Gastrocnemius medialis (tissue), 4 donors: ENCODE measurements at regions not wholly inside any gene's neighbourhood (a gene's known extent, or its start where the extent isn't known, plus 50 kb on each side); places are given as distances from the start of the nearest gene placed in this dataset.
"Not testable (repeated sequence)": the region's sequence is repeated elsewhere in the genome, so short reads cannot be mapped to it uniquely, and the experiment has no call there.

Experiments
- POLR2A ChIP-seq, 2 donors: fragments of 450-650 bp; IDR thresholded peaks; one replicate each; pipeline ENCODE4 v1.6.1; 2017; ENCODE audit warnings: antibody characterized with exemption in 2 of 2, mild to moderate bottlenecking in 2 of 2, moderate library complexity in 2 of 2
- TF ChIP-seq, protein P1 (sequence below), 5 experiments: fragments of 450-650 bp in 3 of 5; fragments of 200-600 bp in 2 of 5; sonication (generic) in 2 of 5; IDR thresholded peaks in 4 of 5; conservative IDR thresholded peaks in 1 of 5; 1 replicate in 4 of 5; 2 replicates in 1 of 5; pipeline ENCODE4 v1.5.1; 2016 to 2019; ENCODE audit warnings: antibody characterized with exemption in 5 of 5, mild to moderate bottlenecking in 3 of 5, moderate library complexity in 3 of 5

DNA sequence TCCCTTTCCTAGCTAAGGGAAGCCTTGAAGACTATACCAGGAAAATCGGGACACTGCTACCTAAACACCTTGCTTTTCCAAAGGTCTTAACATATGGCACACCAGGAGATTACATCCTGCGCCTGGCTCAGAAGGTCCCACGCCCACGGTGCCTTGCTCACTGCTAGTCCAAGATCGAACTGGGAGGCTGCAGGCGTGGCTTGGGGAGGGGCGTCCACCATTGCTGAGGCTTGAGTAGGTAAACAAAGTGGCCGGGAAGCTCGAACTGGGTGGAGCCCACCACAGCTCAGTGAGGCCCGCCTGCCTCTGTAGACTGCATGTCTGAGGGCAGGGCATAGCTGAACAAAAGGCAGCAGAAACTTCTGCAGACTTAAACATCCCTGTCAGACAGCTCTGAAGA, 459.7 kb upstream of the EYS start:
- not testable (repeated sequence) for TF ChIP-seq POLR2A (IDR thresholded peaks at IDR 0.05)
- TF ChIP-seq, protein P1, sequence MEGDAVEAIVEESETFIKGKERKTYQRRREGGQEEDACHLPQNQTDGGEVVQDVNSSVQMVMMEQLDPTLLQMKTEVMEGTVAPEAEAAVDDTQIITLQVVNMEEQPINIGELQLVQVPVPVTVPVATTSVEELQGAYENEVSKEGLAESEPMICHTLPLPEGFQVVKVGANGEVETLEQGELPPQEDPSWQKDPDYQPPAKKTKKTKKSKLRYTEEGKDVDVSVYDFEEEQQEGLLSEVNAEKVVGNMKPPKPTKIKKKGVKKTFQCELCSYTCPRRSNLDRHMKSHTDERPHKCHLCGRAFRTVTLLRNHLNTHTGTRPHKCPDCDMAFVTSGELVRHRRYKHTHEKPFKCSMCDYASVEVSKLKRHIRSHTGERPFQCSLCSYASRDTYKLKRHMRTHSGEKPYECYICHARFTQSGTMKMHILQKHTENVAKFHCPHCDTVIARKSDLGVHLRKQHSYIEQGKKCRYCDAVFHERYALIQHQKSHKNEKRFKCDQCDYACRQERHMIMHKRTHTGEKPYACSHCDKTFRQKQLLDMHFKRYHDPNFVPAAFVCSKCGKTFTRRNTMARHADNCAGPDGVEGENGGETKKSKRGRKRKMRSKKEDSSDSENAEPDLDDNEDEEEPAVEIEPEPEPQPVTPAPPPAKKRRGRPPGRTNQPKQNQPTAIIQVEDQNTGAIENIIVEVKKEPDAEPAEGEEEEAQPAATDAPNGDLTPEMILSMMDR (IDR thresholded peaks at IDR 0.05 in 4 of 5, conservative IDR thresholded peaks at IDR 0.05 in 1 of 5) = not testable (repeated sequence)
